ENCODE measurements at regions not wholly inside any gene's neighbourhood (a gene's known extent, or its start where the extent isn't known, plus 50 kb on each side); places are given as distances from the start of the nearest gene placed in this dataset.

GRCh38 chr12:48286665-48287064 lies 64.1 kb downstream of the ZNF641 start:
- Mint-ChIP-seq H3K4me3 (peak overlapping the region in 1 of 3 donors; percentile 58), H3K4me1 (peaks cover 16 to 20% (median 17%) of the 10 kb centered on the region in 3 donors), H3K9me3 (peaks cover 0 to 8% (median 5%) of the 10 kb centered on the region in 3 donors), H3K27ac (peak overlapping the region; percentile 52 to 83), H3K36me3 (no peaks in the 10 kb centered on the region), H3K27me3 (peaks cover 5 to 12% of the 10 kb centered on the region in 2 donors)
- Histone ChIP-seq H3K4me3 (ENCODE audit: control insufficient read depth in 1 of 2, extremely low read depth in 1 of 2, low read length in 1 of 2) (no peak overlapping the region), H3K4me1 (ENCODE audit: control insufficient read depth in 1 of 2, extremely low read depth in 1 of 2, insufficient read depth in 2 of 2, low read length in 2 of 2) (peaks cover 2 to 11% of the 10 kb centered on the region in 2 experiments), H3K9me3 (no peaks in the 10 kb centered on the region), H3K27ac (ENCODE audit: low read length) (no peak overlapping the region), H3K27me3 (replicated peaks in 1 of 2; ENCODE audit: control insufficient read depth in 2 of 2, extremely low read depth in 1 of 2, insufficient read depth in 2 of 2, low read length in 1 of 2) (peaks cover 0 to 4% of the 10 kb centered on the region in 2 experiments), H3K36me3 (ENCODE audit: control insufficient read depth in 2 of 2, extremely low read depth in 1 of 2, insufficient read depth in 1 of 2, low read length in 1 of 2) (no peaks in the 10 kb centered on the region)
- CTCF ChIA-PET, result interaction anchor here (0.6 to 1.0 kb wide), 2 partner anchors 103 to 331 kb away, joined by 3 to 5 read pairs; partner anchors contain the start of gene CCDC184 (in 1 of the 2)
- no CpG with 5 or more reads among the region's 3 CpGs for WGBS (ENCODE audit: insufficient coverage)
- POLR2A ChIA-PET, result interaction anchor here (0.5 to 1.0 kb wide), 3 partner anchors 41 to 564 kb away, joined by 3 to 4 read pairs (median 3); no protein-coding TSS in a partner anchor
- DNase-seq (peak in 2 of 35 experiments; percentile 3 to 31), ATAC-seq (replicated peaks in 1 of 4) (peak in 2 of 4 experiments; percentile 18 to 34)

DNA sequence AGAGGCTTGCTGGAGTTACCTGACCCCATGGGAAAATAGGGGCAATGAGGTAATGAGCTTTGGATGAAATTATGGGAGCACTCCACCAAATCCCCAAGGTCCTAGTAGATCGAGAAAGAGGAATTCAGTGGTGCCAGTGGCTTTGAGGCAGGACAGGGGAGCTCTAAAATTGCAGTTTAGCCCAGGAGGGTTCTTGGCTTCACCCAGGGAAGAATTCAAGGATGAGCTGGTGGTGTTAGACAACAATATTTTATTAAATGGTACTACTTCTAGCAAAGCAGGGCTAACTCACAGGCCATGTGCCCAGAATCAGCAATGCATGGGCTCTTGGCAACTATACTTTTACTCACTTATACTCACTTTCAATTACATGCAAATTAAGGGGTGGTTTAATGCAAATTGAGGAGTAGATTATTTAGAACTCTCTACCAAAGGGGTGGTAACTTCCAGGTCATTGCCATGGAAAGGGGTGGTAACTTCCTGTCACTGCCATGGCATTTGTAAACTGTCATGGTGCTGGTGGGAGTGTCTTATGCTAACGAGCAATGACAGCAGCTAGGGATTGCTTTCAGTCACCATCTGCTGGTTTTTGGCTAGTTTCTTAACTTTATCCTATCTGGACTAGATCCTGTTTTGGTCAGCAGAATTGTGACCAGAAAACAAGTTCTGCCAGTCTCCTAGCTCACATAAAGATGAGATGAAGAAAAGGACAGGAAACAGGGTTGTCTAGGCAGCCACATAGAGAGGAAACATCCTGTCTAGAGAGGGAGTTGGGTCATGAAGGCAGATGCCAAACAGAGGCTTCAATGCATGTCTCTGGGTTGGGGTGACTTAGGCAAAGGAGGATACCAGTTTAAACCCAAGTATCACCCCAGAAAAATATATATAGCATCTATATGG lies 64.7 kb downstream of the ZNF641 start:
- ChIA-PET POLR2A (interaction anchor here (0.6 to 1.0 kb wide), 3 partner anchors 40 to 734 kb away, joined by 3 to 4 read pairs (median 3); no protein-coding TSS in a partner anchor), CTCF (interaction anchor here (0.6 to 1.4 kb wide), 3 partner anchors 63 to 332 kb away, joined by 3 to 5 read pairs (median 3); partner anchors contain the start of gene CCDC184 (in 1 of the 2))
- no peaks in the 10 kb centered on the region for H3K36me3 ChIP-seq (ENCODE audit: control insufficient read depth in 2 of 2, extremely low read depth in 1 of 2, insufficient read depth in 1 of 2, low read length in 1 of 2)
- H3K9me3 ChIP-seq, result no peaks in the 10 kb centered on the region
- Mint-ChIP-seq H3K4me3 (peak overlapping the region in 2 of 3 donors; percentile 22 to 58), H3K27ac (peak overlapping the region; percentile 80 to 83), H3K4me1 (peaks cover 16 to 20% (median 17%) of the 10 kb centered on the region in 3 donors), H3K36me3 (no peaks in the 10 kb centered on the region), H3K9me3 (peaks cover 0 to 8% (median 5%) of the 10 kb centered on the region in 3 donors), H3K27me3 (peaks cover 5 to 13% of the 10 kb centered on the region in 2 donors)
- no CpG with 5 or more reads among the region's 2 CpGs for whole genome bisulfite sequencing (ENCODE audit: insufficient coverage)
- peak in 20 of 35 experiments; percentile 5 to 41 (median 20) for DNase-seq
- no peak overlapping the region for H3K4me3 ChIP-seq (ENCODE audit: control insufficient read depth in 1 of 2, extremely low read depth in 1 of 2, low read length in 1 of 2)
- peaks cover 2 to 11% of the 10 kb centered on the region in 2 experiments for H3K4me1 ChIP-seq (ENCODE audit: control insufficient read depth in 1 of 2, extremely low read depth in 1 of 2, insufficient read depth in 2 of 2, low read length in 2 of 2)
- H3K27me3 ChIP-seq (replicated peaks in 1 of 2; ENCODE audit: control insufficient read depth in 2 of 2, extremely low read depth in 1 of 2, insufficient read depth in 2 of 2, low read length in 1 of 2), result peaks cover 0 to 4% of the 10 kb centered on the region in 2 experiments
- peak; percentile 87 to 94 (median 91) for ATAC-seq (replicated peaks in 1 of 4)
- peak overlapping the region; percentile 34 for H3K27ac ChIP-seq (ENCODE audit: low read length)

- peaks cover 2 to 11% of the 10 kb centered on the region in 2 experiments for H3K4me1 ChIP-seq (ENCODE audit: control insufficient read depth in 1 of 2, extremely low read depth in 1 of 2, insufficient read depth in 2 of 2, low read length in 2 of 2)
- peaks cover 12 to 15% (median 13%) of the 10 kb centered on the region in 3 donors for H3K4me1 Mint-ChIP-seq
- H3K4me3 ChIP-seq (ENCODE audit: control insufficient read depth in 1 of 2, extremely low read depth in 1 of 2, low read length in 1 of 2), result no peak overlapping the region
- H3K27me3 ChIP-seq (replicated peaks in 1 of 2; ENCODE audit: control insufficient read depth in 2 of 2, extremely low read depth in 1 of 2, insufficient read depth in 2 of 2, low read length in 1 of 2), result peaks cover 0 to 6% of the 10 kb centered on the region in 2 experiments
- H3K9me3 ChIP-seq, result peaks cover 3% of the 10 kb centered on the region
- no peak for DNase-seq
- H3K4me3 Mint-ChIP-seq, result no peak overlapping the region
- no peak overlapping the region for H3K27ac ChIP-seq (ENCODE audit: low read length)
- ATAC-seq (replicated peaks in 1 of 4), result no peak
- H3K9me3 Mint-ChIP-seq, result peaks cover under 1 to 10% (median 6%) of the 10 kb centered on the region in 3 donors
- no peaks in the 10 kb centered on the region for H3K36me3 ChIP-seq (ENCODE audit: control insufficient read depth in 2 of 2, extremely low read depth in 1 of 2, insufficient read depth in 1 of 2, low read length in 1 of 2)
- H3K36me3 Mint-ChIP-seq, result peaks cover 10% of the 10 kb centered on the region
- no peak overlapping the region for H3K27ac Mint-ChIP-seq
- POLR2A ChIA-PET, result no interaction called here
- WGBS (ENCODE audit: insufficient coverage), result no CpG with 5 or more reads among the region's 1 CpG
- peaks cover 15 to 20% of the 10 kb centered on the region in 2 donors for H3K27me3 Mint-ChIP-seq
- CTCF ChIA-PET, result no interaction called here
These were observed 68.9 kb downstream of the ZNF641 start for GRCh38 chr12:48281811-48282210.

- no CpG with 5 or more reads among the region's 5 CpGs for WGBS (ENCODE audit: insufficient coverage)
- Histone ChIP-seq H3K4me3 (ENCODE audit: control insufficient read depth in 1 of 2, extremely low read depth in 1 of 2, low read length in 1 of 2) (no peak overlapping the region), H3K27me3 (replicated peaks in 1 of 2; ENCODE audit: control insufficient read depth in 2 of 2, extremely low read depth in 1 of 2, insufficient read depth in 2 of 2, low read length in 1 of 2) (peaks cover 0 to 6% of the 10 kb centered on the region in 2 experiments), H3K9me3 (peaks cover 3% of the 10 kb centered on the region), H3K27ac (ENCODE audit: low read length) (no peak overlapping the region), H3K36me3 (ENCODE audit: control insufficient read depth in 2 of 2, extremely low read depth in 1 of 2, insufficient read depth in 1 of 2, low read length in 1 of 2) (no peaks in the 10 kb centered on the region), H3K4me1 (ENCODE audit: control insufficient read depth in 1 of 2, extremely low read depth in 1 of 2, insufficient read depth in 2 of 2, low read length in 2 of 2) (peaks cover 0 to under 1% of the 10 kb centered on the region in 2 experiments)
- no peak for DNase-seq
- Mint-ChIP-seq H3K4me1 (peaks cover under 1 to 2% (median 2%) of the 10 kb centered on the region in 3 donors), H3K36me3 (peaks cover 17% of the 10 kb centered on the region), H3K27me3 (peaks cover 15 to 26% of the 10 kb centered on the region in 2 donors), H3K9me3 (peaks cover 6 to 12% (median 7%) of the 10 kb centered on the region in 3 donors), H3K4me3 (no peak overlapping the region), H3K27ac (no peak overlapping the region)
- ChIA-PET POLR2A (interaction anchor here in 1 of 2 donors (0.6 kb wide), 1 partner anchor 24 kb away, joined by 3 read pairs; no protein-coding TSS in a partner anchor), CTCF (no interaction called here)
- no peak for ATAC-seq (replicated peaks in 1 of 4)
These were observed 70.1 kb downstream of the ZNF641 start for GRCh38 chr12:48280572-48280971.

DNA sequence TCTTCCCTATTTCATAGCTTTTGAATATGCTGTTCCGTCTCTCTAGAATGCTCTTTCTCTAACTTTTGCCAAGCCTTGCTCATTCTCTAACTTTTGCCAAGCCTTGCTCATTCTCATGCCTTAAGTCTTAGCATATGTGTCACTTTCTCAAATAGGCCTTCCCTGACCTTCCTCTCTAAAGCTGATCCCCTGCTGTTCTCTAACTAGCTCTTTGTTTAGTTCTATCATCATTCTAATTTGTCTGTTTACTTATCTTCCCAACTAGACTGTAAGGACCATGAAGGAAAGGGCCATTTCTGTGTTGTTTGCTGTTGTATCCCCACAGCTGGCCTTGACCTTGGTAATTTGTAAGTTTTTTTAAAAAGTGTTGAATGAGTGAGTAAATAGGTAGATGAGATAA lies 71.1 kb downstream of the ZNF641 start:
- peaks cover 21 to 32% of the 10 kb centered on the region in 2 donors for H3K27me3 Mint-ChIP-seq
- H3K4me3 Mint-ChIP-seq, result no peak overlapping the region
- Histone ChIP-seq H3K36me3 (ENCODE audit: control insufficient read depth in 2 of 2, extremely low read depth in 1 of 2, insufficient read depth in 1 of 2, low read length in 1 of 2) (no peaks in the 10 kb centered on the region), H3K27me3 (replicated peaks in 1 of 2; ENCODE audit: control insufficient read depth in 2 of 2, extremely low read depth in 1 of 2, insufficient read depth in 2 of 2, low read length in 1 of 2) (peaks cover 0 to 3% of the 10 kb centered on the region in 2 experiments), H3K27ac (ENCODE audit: low read length) (no peak overlapping the region), H3K4me3 (ENCODE audit: control insufficient read depth in 1 of 2, extremely low read depth in 1 of 2, low read length in 1 of 2) (no peak overlapping the region), H3K4me1 (ENCODE audit: control insufficient read depth in 1 of 2, extremely low read depth in 1 of 2, insufficient read depth in 2 of 2, low read length in 2 of 2) (no peaks in the 10 kb centered on the region), H3K9me3 (peaks cover 3% of the 10 kb centered on the region)
- H3K27ac Mint-ChIP-seq, result no peak overlapping the region
- POLR2A ChIA-PET, result no interaction called here
- WGBS (ENCODE audit: insufficient coverage), result 92% methylated on average over 1 of the region's 1 CpG
- no peak for ATAC-seq (replicated peaks in 1 of 4)
- peaks cover 7 to 13% (median 12%) of the 10 kb centered on the region in 3 donors for H3K9me3 Mint-ChIP-seq
- no peaks in the 10 kb centered on the region for H3K4me1 Mint-ChIP-seq
- CTCF ChIA-PET, result interaction anchor here in 1 of 2 donors (0.6 kb wide), 1 partner anchor 63 kb away, joined by 4 read pairs; no protein-coding TSS in a partner anchor
- no peak for DNase-seq
- H3K36me3 Mint-ChIP-seq, result peaks cover 17% of the 10 kb centered on the region

DNA sequence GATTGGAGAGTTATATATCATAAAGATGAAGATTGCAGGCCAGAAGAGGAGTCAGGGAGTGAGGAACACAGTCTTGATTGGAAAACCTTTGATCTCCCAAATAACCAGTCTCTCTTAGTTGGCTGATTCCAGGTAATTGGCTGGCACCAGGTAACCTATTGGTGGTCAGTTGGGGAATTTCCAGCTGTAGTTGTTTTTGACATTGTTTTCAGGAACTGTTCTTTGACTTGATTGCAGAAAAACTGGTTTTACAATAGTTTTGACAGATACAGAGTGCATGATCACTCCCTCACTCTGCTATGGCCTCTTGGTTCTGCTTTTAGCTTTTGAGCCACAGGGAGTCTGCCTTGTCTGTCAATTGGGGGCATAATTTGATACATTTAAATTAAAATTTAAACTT lies 71.6 kb downstream of the ZNF641 start:
- H3K36me3 Mint-ChIP-seq, result peaks cover 17% of the 10 kb centered on the region
- no peaks in the 10 kb centered on the region for H3K4me1 Mint-ChIP-seq
- H3K36me3 ChIP-seq (ENCODE audit: control insufficient read depth in 2 of 2, extremely low read depth in 1 of 2, insufficient read depth in 1 of 2, low read length in 1 of 2), result no peaks in the 10 kb centered on the region
- H3K27ac ChIP-seq (ENCODE audit: low read length), result no peak overlapping the region
- DNase-seq (no peak), ATAC-seq (replicated peaks in 1 of 4) (no peak)
- no peak overlapping the region for H3K27ac Mint-ChIP-seq
- peaks cover 21 to 34% of the 10 kb centered on the region in 2 donors for H3K27me3 Mint-ChIP-seq
- peaks cover 3% of the 10 kb centered on the region for H3K9me3 ChIP-seq
- H3K4me3 Mint-ChIP-seq, result no peak overlapping the region
- no peaks in the 10 kb centered on the region for H3K4me1 ChIP-seq (ENCODE audit: control insufficient read depth in 1 of 2, extremely low read depth in 1 of 2, insufficient read depth in 2 of 2, low read length in 2 of 2)
- ChIA-PET POLR2A (no interaction called here), CTCF (no interaction called here)
- peaks cover 7 to 13% (median 12%) of the 10 kb centered on the region in 3 donors for H3K9me3 Mint-ChIP-seq
- H3K27me3 ChIP-seq (replicated peaks in 1 of 2; ENCODE audit: control insufficient read depth in 2 of 2, extremely low read depth in 1 of 2, insufficient read depth in 2 of 2, low read length in 1 of 2), result peaks cover 0 to 3% of the 10 kb centered on the region in 2 experiments
- no peak overlapping the region for H3K4me3 ChIP-seq (ENCODE audit: control insufficient read depth in 1 of 2, extremely low read depth in 1 of 2, low read length in 1 of 2)

Data from T-cell (primary cell).